HCT116 (cell line): ENCODE measurements at regions not wholly inside any gene's neighbourhood (a gene's known extent, or its start where the extent isn't known, plus 50 kb on each side); places are given as distances from the start of the nearest gene placed in this dataset.

ENCODE experiments used
- ATAC-seq: fragments of 200-7000 bp; cut with Tn5 transposase; 2 replicates; pipeline ENCODE4 v1.9.1; 2020; ENCODE audit warnings: mild to moderate bottlenecking, moderate library complexity
- BruUV-seq: library from RNA; stranded (reverse); fragments of 400-500 nt; replicated peaks from 2 replicates; lab custom pipeline; 2021; lab: Mats Ljungman, UMichigan
- CTCF ChIA-PET: fragments of 300-600 bp; sonication (Branson Sonifier 250); formaldehyde crosslinking; loops from one replicate; lab custom pipeline; 2021; ENCODE audit warnings: antibody characterized with exemption; lab: Charles Lee
- POLR2A ChIA-PET: fragments of 300-600, 350-600 bp; sonication (Branson Sonifier 250); formaldehyde crosslinking; loops from one replicate; lab custom pipeline; 2021; ENCODE audit warnings: antibody characterized with exemption; lab: Charles Lee
- RAD21 ChIA-PET, 2 experiments: fragments of 300-600 bp; sonication (Branson Sonifier 250); formaldehyde crosslinking; loops; one replicate each; lab custom pipeline; 2023; ENCODE audit warnings: low total read pairs in 2 of 2; ENCODE audit not compliant: uncharacterized antibody in 2 of 2, unreplicated experiment in 2 of 2, low non-redundant PET in 1 of 2; lab: Charles Lee
- DNase-seq: peaks from one replicate; pipeline ENCODE4 v3.0.0-alpha.2; 2010; ENCODE audit warnings: low read depth, low spot score
- H2AFZ ChIP-seq: fragments of 200-600 bp; shearing (Covaris generic), sonication (generic); 2 replicates; pipeline ENCODE4 v1.6.1; 2017; ENCODE audit warnings: low read depth, mixed run types, mixed read lengths, antibody characterized with exemption, low read length; ENCODE audit not compliant: poor library complexity, severe bottlenecking
- H3K27ac ChIP-seq: 2 replicates; pipeline ENCODE4 v1.5.1; 2012; ENCODE audit warnings: low read depth, low read length
- H3K27me3 ChIP-seq: fragments of 200-600 bp; sonication (generic); 2 replicates; pipeline ENCODE4 v1.6.1; 2016; ENCODE audit warnings: mixed run types, low read length, mixed read lengths; ENCODE audit not compliant: insufficient read depth
- H3K36me3 ChIP-seq, 2 experiments: fragments of 200-500 bp in 1 of 2; fragments of 200-600 bp in 1 of 2; sonication (Bioruptor generic) in 1 of 2; sonication (generic) in 1 of 2; 2 replicates each; pipeline versions ENCODE4 v1.5.1 to v1.6.1; 2014 to 2016; ENCODE audit warnings: low read length in 2 of 2, inconsistent platforms in 1 of 2, mixed read lengths in 1 of 2, mixed run types in 1 of 2; ENCODE audit not compliant: insufficient read depth in 2 of 2, control insufficient read depth in 1 of 2
- H3K4me1 ChIP-seq, 2 experiments: fragments of 200-600 bp in 1 of 2; sonication (generic) in 1 of 2; 2 replicates each; pipeline versions ENCODE4 v1.5.1 to v1.6.1; 2012 to 2017; ENCODE audit warnings: low read length in 2 of 2, inconsistent platforms in 1 of 2, mild to moderate bottlenecking in 1 of 2, mixed read lengths in 1 of 2, mixed run types in 1 of 2, moderate library complexity in 1 of 2; ENCODE audit not compliant: insufficient read depth in 2 of 2, control insufficient read depth in 1 of 2
- H3K4me2 ChIP-seq: fragments of 200-600 bp; sonication (generic); 2 replicates; pipeline ENCODE4 v1.6.1; 2017; ENCODE audit warnings: mixed run types, low read length, mixed read lengths
- H3K4me3 ChIP-seq, 2 experiments: fragments of 200-600 bp in 1 of 2; sonication (generic) in 1 of 2; replicated peaks in 1 of 2; 2 replicates each; pipeline ENCODE4 v1.5.1; 2011 to 2016; ENCODE audit warnings: low read length in 2 of 2, control low read depth in 1 of 2, low read depth in 1 of 2, mild to moderate bottlenecking in 1 of 2, mixed read lengths in 1 of 2, mixed run types in 1 of 2
- H3K79me2 ChIP-seq: fragments of 200-600 bp; sonication (generic); 2 replicates; pipeline ENCODE4 v1.6.1; 2017; ENCODE audit warnings: mild to moderate bottlenecking, mixed run types, low read length, moderate library complexity, mixed read lengths; ENCODE audit not compliant: insufficient read depth
- H3K9ac ChIP-seq: fragments of 200-600 bp; sonication (generic); 2 replicates; pipeline ENCODE4 v1.6.1; 2016; ENCODE audit warnings: low read length, mixed read lengths
- H3K9me2 ChIP-seq: fragments of 200-600 bp; sonication (generic), shearing (Covaris generic); 2 replicates; pipeline ENCODE4 v1.6.1; 2017; ENCODE audit warnings: mixed run types, mild to moderate bottlenecking, moderate library complexity; ENCODE audit not compliant: insufficient read depth
- H3K9me3 ChIP-seq, 2 experiments: fragments of 200-500 bp in 1 of 2; fragments of 200-600 bp in 1 of 2; sonication (Bioruptor generic) in 1 of 2; sonication (generic) in 1 of 2; 2 replicates each; pipeline ENCODE4 v1.6.1; 2014 to 2017; ENCODE audit warnings: low read length in 2 of 2, mixed read lengths in 2 of 2, inconsistent platforms in 1 of 2, low read depth in 1 of 2, mild to moderate bottlenecking in 1 of 2, mixed run types in 1 of 2, moderate library complexity in 1 of 2; ENCODE audit not compliant: control insufficient read depth in 1 of 2, insufficient read depth in 1 of 2
- H4K20me1 ChIP-seq: fragments of 200-600 bp; sonication (generic), shearing (Covaris generic); 2 replicates; pipeline ENCODE4 v1.6.1; 2017; ENCODE audit warnings: mixed run types, mild to moderate bottlenecking, moderate library complexity; ENCODE audit not compliant: insufficient read depth
- EGR1 ChIP-seq: IDR thresholded peaks from 2 replicates; pipeline ENCODE4 v1.6.1; 2012; ENCODE audit warnings: low read depth
- ELF1 ChIP-seq: IDR thresholded peaks from 2 replicates; pipeline ENCODE4 v1.6.1; 2012; ENCODE audit warnings: low read depth, borderline replicate concordance
- EZH2 ChIP-seq: fragments of 200-600 bp; sonication (generic); IDR thresholded peaks from 2 replicates; pipeline ENCODE4 v1.6.1; 2017; ENCODE audit warnings: antibody characterized with exemption, mixed run types
- EZH2phosphoT487 ChIP-seq: fragments of 200-600 bp; IDR thresholded peaks from 2 replicates; pipeline ENCODE4 v1.6.1; 2018; ENCODE audit warnings: antibody characterized with exemption, borderline replicate concordance
- JUND ChIP-seq: IDR thresholded peaks from 2 replicates; pipeline ENCODE4 v1.6.1; 2012
- POLR2AphosphoS5 ChIP-seq: IDR thresholded peaks from 2 replicates; pipeline ENCODE4 v1.6.1; 2011; ENCODE audit warnings: mild to moderate bottlenecking, low read depth, low read length, moderate library complexity
- RAD21 ChIP-seq: IDR thresholded peaks from 2 replicates; pipeline ENCODE4 v1.6.1; 2012; ENCODE audit warnings: low read depth, mild to moderate bottlenecking
- REST ChIP-seq: IDR thresholded peaks from 2 replicates; pipeline ENCODE4 v1.6.1; 2012; ENCODE audit warnings: low read depth
- SP1 ChIP-seq: IDR thresholded peaks from 2 replicates; pipeline ENCODE4 v1.6.1; 2012; ENCODE audit warnings: low read depth
- SRF ChIP-seq: IDR thresholded peaks from 2 replicates; pipeline ENCODE4 v1.6.1; 2012; ENCODE audit warnings: low read depth
- ZBTB33 ChIP-seq: IDR thresholded peaks from 2 replicates; pipeline ENCODE4 v1.6.1; 2011; ENCODE audit warnings: mild to moderate bottlenecking, low read length, moderate library complexity; ENCODE audit not compliant: insufficient replicate concordance; ENCODE audit errors: extremely low read depth
- intact Hi-C: fragments of 100-400 bp; cut with micrococcal nuclease; formaldehyde crosslinking; loops from 2 replicates; pipeline ENCODE4 v1.10.0; 2022

GRCh38 chr3:77726517-77726916 is 686.6 kb downstream of the ROBO2 start:
- BruUV-seq = no TSS peak
- H4K20me1 ChIP-seq = no peaks in the 10 kb centered on the region; the same call in 1 of the 2 replicates
- no peak overlapping the region for H3K27ac ChIP-seq
- no peak overlapping the region for H3K9ac ChIP-seq
- ChIA-PET POLR2A (no interaction called here), RAD21 (no interaction called here), CTCF (no interaction called here)
- peaks cover 10 to 14% of the 10 kb centered on the region in 2 experiments; a peak in 2 of 4 replicates for H3K9me3 ChIP-seq
- no peak overlapping the region for H2AFZ ChIP-seq
- no peak for ATAC-seq
- no peak overlapping the region for H3K4me2 ChIP-seq
- H3K9me2 ChIP-seq = no peaks in the 10 kb centered on the region
- intact Hi-C loops = no loop called here
- no peaks in the 10 kb centered on the region for H3K36me3 ChIP-seq
- no peak for DNase-seq
- TF ChIP-seq ELF1 (no peak), EZH2phosphoT487 (no peak), REST (no peak), EGR1 (no peak), JUND (no peak), RAD21 (no peak), SP1 (no peak), ZBTB33 (no peak), EZH2 (no peak), POLR2AphosphoS5 (no peak), SRF (no peak)
- H3K27me3 ChIP-seq = no peaks in the 10 kb centered on the region
- no peak overlapping the region for H3K4me3 ChIP-seq
- no peaks in the 10 kb centered on the region for H3K4me1 ChIP-seq
- H3K79me2 ChIP-seq = no peaks in the 10 kb centered on the region
